ENCODE measurements at regions not wholly inside any gene's neighbourhood (a gene's known extent, or its start where the extent isn't known, plus 50 kb on each side); places are given as distances from the start of the nearest gene placed in this dataset.

DNA sequence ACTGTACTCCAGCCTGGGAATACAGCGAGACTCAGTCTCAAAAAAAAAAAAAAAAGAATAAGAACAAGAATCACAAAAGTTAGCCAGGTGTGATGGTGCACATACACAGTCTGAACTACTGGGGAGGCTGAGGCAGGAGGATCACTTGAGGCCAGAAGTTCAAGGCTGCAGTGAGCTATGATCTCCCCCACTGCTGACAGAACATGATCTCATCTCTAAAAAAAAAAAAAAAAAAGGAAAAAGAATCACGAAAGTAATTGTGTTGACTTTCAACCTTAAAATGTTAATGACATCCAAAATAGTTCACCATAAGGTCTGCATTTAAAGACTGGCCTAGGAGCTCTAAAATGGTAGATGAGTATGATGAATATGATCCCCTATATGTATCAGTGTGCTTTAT lies 68.0 kb upstream of the MAP4 start:
- in situ Hi-C loops (cut with MboI) (no loop called here), intact Hi-C loops (cut with micrococcal nuclease) (no loop called here)
- H3K27me3 ChIP-seq (ENCODE audit: control insufficient read depth in 2 of 2, insufficient read depth in 2 of 2, low read length in 2 of 2), result no peaks in the 10 kb centered on the region
- ATAC-seq (no peak), FAIRE-seq (no peak), DNase-seq (ENCODE audit: extremely low read depth in 1 of 4, low spot score in 3 of 4) (no peak)
- no peaks in the 10 kb centered on the region for H3K9me3 ChIP-seq (replicated peaks; ENCODE audit: control insufficient read depth, insufficient read depth, low read depth, low read length)
- 58% methylated on average over 2 of the region's 2 CpGs for WGBS (ENCODE audit: insufficient coverage, low coverage, missing lambda C conversion rate)
- H4K20me1 ChIP-seq (replicated peaks; ENCODE audit: control insufficient read depth, insufficient read depth, low read length), result 0 out of 2 replicates have a peak, but pooled peaks cover 6% of the 10 kb centered on the region
- no peak overlapping the region for H3K27ac ChIP-seq (ENCODE audit: extremely low read depth, low read depth, low read length)
- CTCF ChIA-PET (ENCODE audit: low intra/inter-chr PET ratio), result no interaction called here
- peaks cover 83% of the 10 kb centered on the region for H3K79me2 ChIP-seq (ENCODE audit: control insufficient read depth, insufficient read depth, low read length)
- no peak overlapping the region for H3K9ac ChIP-seq (ENCODE audit: insufficient read depth in 1 of 2, low read depth in 2 of 2, low read length in 2 of 2)
- H3K9me1 ChIP-seq (ENCODE audit: control insufficient read depth, insufficient read depth, low read length), result no peaks in the 10 kb centered on the region
- no peak overlapping the region for H3K4me2 ChIP-seq (ENCODE audit: insufficient read depth, low read length)
- H3K36me3 ChIP-seq (ENCODE audit: control insufficient read depth, insufficient read depth, low read length), result peaks cover 34% of the 10 kb centered on the region; the same call in 2 of the 3 replicates
- no peak overlapping the region for H3K4me3 ChIP-seq
- POLR2A ChIA-PET, result interaction anchor here (0.6 to 1.4 kb wide), 3 partner anchors 13 to 57 kb away, joined by 3 read pairs; no protein-coding TSS in a partner anchor
- H3K4me1 ChIP-seq (replicated peaks in 1 of 2; ENCODE audit: control insufficient read depth in 2 of 2, insufficient read depth in 2 of 2, low read length in 2 of 2), result peaks cover 16 to 19% of the 10 kb centered on the region in 2 experiments
- no peak overlapping the region for H2AFZ ChIP-seq (ENCODE audit: low read depth, low read length)
- BruUV-seq (replicated peaks), result no TSS peak
- TF ChIP-seq RFX5 (IDR thresholded peaks at IDR 0.05; ENCODE audit: low read depth, low read length) (no peak), ZNF384 (IDR thresholded peaks at IDR 0.05; ENCODE audit: low read depth, low read length) (peak; percentile 66), KHSRP (IDR thresholded peaks at IDR 0.05) (no peak)

DNA sequence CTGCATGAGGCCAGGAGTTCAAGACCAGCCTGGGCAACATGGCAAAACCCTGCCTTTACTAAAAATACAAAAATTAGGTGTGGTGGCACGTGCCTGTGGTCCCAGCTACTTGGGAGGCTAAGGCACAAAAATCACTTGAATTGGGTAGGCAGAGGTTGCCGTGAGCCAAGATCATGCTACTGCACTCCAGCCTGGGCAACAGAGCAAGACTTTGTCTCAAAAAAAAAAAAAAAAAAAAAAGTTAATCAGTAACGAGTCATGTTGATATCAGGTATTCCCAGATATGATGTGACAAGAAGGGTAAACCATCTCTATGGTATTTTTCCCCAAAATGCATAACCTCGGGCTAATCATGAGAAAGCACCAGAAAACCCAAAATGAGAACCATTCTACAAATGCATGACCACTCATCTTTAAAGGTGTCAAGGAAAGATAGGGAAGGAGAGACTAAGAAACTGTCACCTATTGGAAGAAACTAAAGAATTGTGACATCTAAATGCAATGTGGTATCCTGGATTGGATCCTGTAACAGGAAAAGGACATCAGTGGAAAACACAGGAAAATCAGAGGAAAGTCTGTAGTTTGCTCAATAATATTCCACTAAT lies 66.5 kb upstream of the MAP4 start:
- intact Hi-C loops (cut with micrococcal nuclease), result no loop called here
- no peaks in the 10 kb centered on the region for H3K27me3 ChIP-seq (ENCODE audit: control insufficient read depth in 2 of 2, insufficient read depth in 2 of 2, low read length in 2 of 2)
- in situ Hi-C loops (cut with MboI), result no loop called here
- FAIRE-seq (no peak), DNase-seq (ENCODE audit: extremely low read depth in 1 of 4, low spot score in 3 of 4) (peak; percentile 52 to 65 (median 58)), ATAC-seq (no peak)
- H3K79me2 ChIP-seq (ENCODE audit: control insufficient read depth, insufficient read depth, low read length), result peaks cover 88% of the 10 kb centered on the region
- H3K9ac ChIP-seq (ENCODE audit: insufficient read depth in 1 of 2, low read depth in 2 of 2, low read length in 2 of 2), result no peak overlapping the region
- peaks cover 11 to 16% of the 10 kb centered on the region in 2 experiments; a peak in 4 of 5 replicates for H3K4me1 ChIP-seq (replicated peaks in 1 of 2; ENCODE audit: control insufficient read depth in 2 of 2, insufficient read depth in 2 of 2, low read length in 2 of 2)
- no peak overlapping the region for H2AFZ ChIP-seq (ENCODE audit: low read depth, low read length)
- WGBS (ENCODE audit: insufficient coverage, low coverage, missing lambda C conversion rate), result 39% methylated on average over 4 of the region's 4 CpGs
- ChIA-PET CTCF (ENCODE audit: low intra/inter-chr PET ratio) (no interaction called here), POLR2A (interaction anchor here (0.7 to 1.4 kb wide), 3 partner anchors 15 to 210 kb away, joined by 3 read pairs; no protein-coding TSS in a partner anchor)
- no peaks in the 10 kb centered on the region for H3K9me3 ChIP-seq (replicated peaks; ENCODE audit: control insufficient read depth, insufficient read depth, low read depth, low read length)
- H3K27ac ChIP-seq (ENCODE audit: extremely low read depth, low read depth, low read length), result no peak overlapping the region
- no peak overlapping the region for H3K4me2 ChIP-seq (ENCODE audit: insufficient read depth, low read length)
- peaks cover 36% of the 10 kb centered on the region for H3K36me3 ChIP-seq (ENCODE audit: control insufficient read depth, insufficient read depth, low read length)
- BruUV-seq (replicated peaks), result no TSS peak
- H4K20me1 ChIP-seq (replicated peaks; ENCODE audit: control insufficient read depth, insufficient read depth, low read length), result 0 out of 2 replicates have a peak, but pooled peaks cover 6% of the 10 kb centered on the region
- no peaks in the 10 kb centered on the region for H3K9me1 ChIP-seq (ENCODE audit: control insufficient read depth, insufficient read depth, low read length)
- no peak overlapping the region for H3K4me3 ChIP-seq
- TF ChIP-seq CBFA2T3 (IDR thresholded peaks at IDR 0.05), result peak; percentile 88
- TF ChIP-seq, protein P1, sequence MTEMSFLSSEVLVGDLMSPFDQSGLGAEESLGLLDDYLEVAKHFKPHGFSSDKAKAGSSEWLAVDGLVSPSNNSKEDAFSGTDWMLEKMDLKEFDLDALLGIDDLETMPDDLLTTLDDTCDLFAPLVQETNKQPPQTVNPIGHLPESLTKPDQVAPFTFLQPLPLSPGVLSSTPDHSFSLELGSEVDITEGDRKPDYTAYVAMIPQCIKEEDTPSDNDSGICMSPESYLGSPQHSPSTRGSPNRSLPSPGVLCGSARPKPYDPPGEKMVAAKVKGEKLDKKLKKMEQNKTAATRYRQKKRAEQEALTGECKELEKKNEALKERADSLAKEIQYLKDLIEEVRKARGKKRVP (CRISPR knock-in tag; IDR thresholded peaks at IDR 0.05), result no peak
- peak; percentile 64 for TF ChIP-seq NCOR1 (IDR thresholded peaks at IDR 0.05)
- no peak for TF ChIP-seq FOS (IDR thresholded peaks at IDR 0.05; ENCODE audit: extremely low read depth, insufficient read length)
- TF ChIP-seq ZNF717 (CRISPR knock-in tag; IDR thresholded peaks at IDR 0.05), result no peak
- TF ChIP-seq JUNB (CRISPR knock-in tag; conservative IDR thresholded peaks at IDR 0.05), result no peak
- TF ChIP-seq SMAD1 (IDR thresholded peaks at IDR 0.05; ENCODE audit: low read depth, low read length, partially characterized antibody), result no peak
- TF ChIP-seq, protein P2, sequence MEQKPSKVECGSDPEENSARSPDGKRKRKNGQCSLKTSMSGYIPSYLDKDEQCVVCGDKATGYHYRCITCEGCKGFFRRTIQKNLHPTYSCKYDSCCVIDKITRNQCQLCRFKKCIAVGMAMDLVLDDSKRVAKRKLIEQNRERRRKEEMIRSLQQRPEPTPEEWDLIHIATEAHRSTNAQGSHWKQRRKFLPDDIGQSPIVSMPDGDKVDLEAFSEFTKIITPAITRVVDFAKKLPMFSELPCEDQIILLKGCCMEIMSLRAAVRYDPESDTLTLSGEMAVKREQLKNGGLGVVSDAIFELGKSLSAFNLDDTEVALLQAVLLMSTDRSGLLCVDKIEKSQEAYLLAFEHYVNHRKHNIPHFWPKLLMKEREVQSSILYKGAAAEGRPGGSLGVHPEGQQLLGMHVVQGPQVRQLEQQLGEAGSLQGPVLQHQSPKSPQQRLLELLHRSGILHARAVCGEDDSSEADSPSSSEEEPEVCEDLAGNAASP (IDR thresholded peaks at IDR 0.05), result no peak
- TF ChIP-seq TCF3 (CRISPR knock-in tag; IDR thresholded peaks at IDR 0.05), result peak; percentile 87
- TF ChIP-seq SIRT6 (IDR thresholded peaks at IDR 0.05; ENCODE audit: low read depth, low read length), result no peak
- peak; percentile 19; the same call in 1 of the 2 replicates for TF ChIP-seq EP300 (IDR thresholded peaks at IDR 0.05; ENCODE audit: low read length)
- TF ChIP-seq GTF2F1 (IDR thresholded peaks at IDR 0.05; ENCODE audit: low read depth, low read length), result no peak
- TF ChIP-seq TAF1 (IDR thresholded peaks at IDR 0.05; ENCODE audit: control insufficient read depth, extremely low read depth, insufficient read depth, low read length, severe bottlenecking), result no peak
